ENCODE measurements at regions not wholly inside any gene's neighbourhood (a gene's known extent, or its start where the extent isn't known, plus 50 kb on each side); places are given as distances from the start of the nearest gene placed in this dataset.
"Not testable (repeated sequence)": the region's sequence is repeated elsewhere in the genome, so short reads cannot be mapped to it uniquely, and the experiment has no call there.

DNA sequence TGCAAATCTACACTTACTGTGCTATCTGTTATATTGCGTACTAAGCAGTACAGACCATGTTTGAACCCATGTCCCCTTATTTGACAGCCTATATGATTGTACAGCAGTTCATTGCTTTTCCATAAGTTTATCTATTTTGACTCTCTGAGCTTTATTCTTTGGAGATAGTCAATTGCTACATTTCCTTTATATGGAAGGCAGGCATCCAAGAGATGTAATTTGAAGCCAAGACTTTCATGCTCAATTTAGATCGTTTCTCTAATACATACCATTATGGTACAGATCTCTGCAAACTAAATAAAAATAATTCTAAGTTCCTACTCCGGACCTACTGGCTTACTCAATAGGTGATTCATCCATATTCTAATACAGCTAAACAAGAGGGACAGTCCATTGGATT, 424.8 kb downstream of the TMEM38B start:
- no peak for FAIRE-seq

DNA sequence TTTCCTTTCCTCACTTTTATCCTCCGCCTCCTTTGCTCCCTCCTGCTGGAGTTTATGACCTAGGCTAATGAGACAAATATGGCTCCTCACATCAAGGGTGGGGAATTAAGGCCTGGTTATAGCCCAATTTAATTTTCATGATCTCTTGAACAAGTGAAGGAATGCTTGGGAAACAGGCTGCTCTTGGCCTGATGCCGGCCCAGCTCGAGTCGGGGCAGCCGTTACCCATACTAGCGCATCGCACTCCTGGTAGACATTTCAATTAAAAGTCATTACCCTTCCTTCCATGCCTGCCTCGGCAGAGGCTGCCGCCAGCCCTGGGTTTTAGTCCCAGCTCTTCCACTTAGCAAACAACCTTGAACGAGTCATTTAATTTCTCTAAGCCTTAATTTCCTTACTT, 425.7 kb downstream of the TMEM38B start:
- FAIRE-seq, result no peak

- FAIRE-seq, result no peak
Measured at GRCh38 chr9:106127776-106128175, 433.4 kb downstream of the TMEM38B start.

GRCh38 chr9:106130374-106130773, 436.0 kb downstream of the TMEM38B start:
- no peak for FAIRE-seq

DNA sequence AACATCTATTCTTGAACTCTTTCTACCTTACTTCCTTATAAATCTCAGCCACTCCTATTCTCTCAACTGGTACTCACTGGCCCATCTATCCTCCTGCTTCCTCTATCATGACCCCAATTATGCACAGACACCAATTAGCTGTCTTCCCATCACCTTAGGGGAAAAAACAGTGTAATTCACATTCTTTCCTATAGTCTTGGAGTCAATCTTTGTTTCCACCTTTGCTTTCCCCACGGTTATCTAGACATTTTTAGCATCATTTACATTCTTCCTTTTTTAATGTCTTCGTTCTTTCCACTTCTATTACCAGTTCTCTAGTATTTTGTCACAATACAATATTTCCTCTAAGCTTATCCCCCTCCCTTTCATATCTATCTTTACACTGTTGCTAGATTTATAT, 449.4 kb downstream of the TMEM38B start:
- FAIRE-seq, result no peak

GRCh38 chr9:106146066-106146840, 451.9 kb downstream of the TMEM38B start:
- no peak for FAIRE-seq

GRCh38 chr9:106146886-106147285, 452.5 kb downstream of the TMEM38B start:
- FAIRE-seq, result no peak

DNA sequence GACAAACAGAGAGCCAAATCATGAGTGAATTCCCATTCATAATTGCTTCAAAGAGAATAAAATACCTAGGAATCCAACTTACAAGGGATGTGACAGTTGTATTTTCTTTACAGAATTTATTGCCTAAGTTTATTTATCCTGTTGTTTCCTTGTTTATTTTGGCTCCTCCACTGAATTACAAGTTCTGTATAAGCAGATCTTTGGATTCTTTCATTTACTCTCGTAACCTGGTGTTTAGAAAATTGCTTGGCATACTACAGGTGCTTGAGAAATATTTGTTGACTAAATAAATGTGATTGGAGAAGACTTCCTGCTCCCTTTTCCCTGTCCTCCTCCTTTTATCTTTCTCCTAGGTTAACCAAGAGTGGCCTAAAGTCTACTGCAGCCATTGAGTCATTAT, 455.6 kb downstream of the TMEM38B start:
- FAIRE-seq, result no peak

DNA sequence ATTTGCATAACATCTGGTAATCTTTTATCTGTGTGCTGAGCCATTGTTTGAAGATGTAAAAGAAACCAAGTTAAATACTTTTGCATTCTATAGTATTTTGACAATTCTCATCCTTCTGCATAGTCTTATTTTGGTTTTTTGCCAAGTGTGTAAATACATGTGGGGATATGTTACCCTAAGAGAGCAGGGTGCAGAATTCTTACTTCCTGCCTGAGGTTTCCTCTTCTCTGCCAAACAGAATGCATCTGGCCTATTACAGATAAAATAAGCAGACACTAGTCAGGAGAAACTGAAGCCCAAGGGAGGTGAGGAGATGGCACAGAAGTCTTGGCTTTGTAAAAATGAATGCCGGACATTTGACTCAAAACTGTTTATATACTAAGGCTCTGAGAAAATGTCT, 462.1 kb downstream of the TMEM38B start:
- FAIRE-seq, result no peak

DNA sequence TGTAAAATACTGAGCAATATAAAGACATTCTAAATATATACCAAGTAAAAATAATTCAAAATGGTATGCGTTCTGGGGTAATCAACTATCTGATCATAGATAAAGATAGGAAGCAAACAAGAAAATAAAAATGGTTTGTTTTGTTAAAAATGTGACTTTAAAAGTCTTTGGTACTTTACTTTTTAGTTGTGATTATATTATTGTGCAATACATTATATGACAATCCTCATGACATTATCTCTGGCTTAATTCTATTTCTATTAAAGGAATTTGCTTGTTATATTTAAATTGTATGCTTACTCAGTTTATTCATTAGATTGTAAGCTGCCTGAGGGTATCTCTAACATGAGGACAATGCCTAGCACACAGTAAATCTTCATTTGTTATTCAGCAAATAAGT, 477.9 kb downstream of the TMEM38B start:
- no peak for FAIRE-seq

- FAIRE-seq, result no peak
Measured at GRCh38 chr9:106174346-106174745, 480.0 kb downstream of the TMEM38B start.

- FAIRE-seq, result no peak
Measured at GRCh38 chr9:106177216-106177615, 482.9 kb downstream of the TMEM38B start.

GRCh38 chr9:106179191-106179590, 484.9 kb downstream of the TMEM38B start:
- FAIRE-seq, result no peak

DNA sequence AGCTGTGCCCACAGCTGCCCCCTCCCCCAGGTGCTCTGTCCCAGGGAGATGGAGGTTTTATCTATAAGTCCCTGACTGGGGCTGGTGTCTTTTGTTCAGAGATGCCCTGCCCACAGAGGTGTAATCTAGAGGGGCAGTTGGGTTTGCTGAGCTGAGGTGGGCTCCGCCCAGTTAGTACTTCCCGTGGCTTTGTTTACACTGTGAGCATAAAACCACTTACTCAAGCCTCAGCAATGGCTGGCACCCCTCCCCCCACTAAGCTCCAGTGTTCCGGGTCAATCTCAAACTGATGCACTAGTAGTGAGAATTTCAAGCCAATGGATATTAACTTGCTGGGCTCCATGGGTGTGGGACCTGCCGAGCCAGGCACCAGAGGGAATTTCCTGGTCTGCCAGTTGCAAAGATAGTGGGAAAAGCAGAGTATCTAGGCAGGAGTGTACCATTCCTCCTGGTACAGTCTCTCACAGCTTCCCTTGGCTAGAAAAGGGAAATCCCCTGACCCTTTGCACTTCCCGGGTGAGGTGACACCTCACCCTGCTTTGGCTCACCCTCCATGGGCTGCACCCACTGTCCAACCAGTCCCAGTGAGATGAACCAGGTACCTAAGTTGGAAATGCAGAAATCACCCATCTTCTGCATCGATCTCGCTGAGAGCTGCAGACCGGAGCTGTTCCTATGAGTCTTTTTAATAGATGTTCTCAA, 509.6 kb downstream of the TMEM38B start:
- FAIRE-seq, result not testable (repeated sequence)

GRCh38 chr9:106207298-106207697, 513.0 kb downstream of the TMEM38B start:
- no peak for FAIRE-seq

GRCh38 chr9:106218427-106218826, 524.1 kb downstream of the TMEM38B start:
- FAIRE-seq, result no peak

DNA sequence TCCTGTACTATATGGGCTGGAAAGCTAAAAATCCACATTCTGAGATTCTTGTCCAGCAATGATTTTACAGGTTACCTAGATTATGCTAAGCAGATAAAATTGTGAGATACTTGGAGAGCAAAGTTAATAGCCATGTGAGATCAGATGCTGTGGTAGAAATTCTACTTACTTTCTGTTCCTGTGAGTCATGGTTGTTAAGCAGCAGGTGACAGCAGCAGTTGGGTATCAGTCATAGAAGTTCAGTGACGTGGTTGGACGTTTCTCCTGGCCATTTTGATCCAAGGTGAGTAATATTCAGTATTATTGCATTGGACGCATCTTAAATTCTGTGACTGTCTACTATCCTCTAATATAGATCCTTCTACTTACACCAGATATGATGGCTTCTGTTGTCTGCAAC, 524.5 kb downstream of the TMEM38B start:
- FAIRE-seq, result no peak

DNA sequence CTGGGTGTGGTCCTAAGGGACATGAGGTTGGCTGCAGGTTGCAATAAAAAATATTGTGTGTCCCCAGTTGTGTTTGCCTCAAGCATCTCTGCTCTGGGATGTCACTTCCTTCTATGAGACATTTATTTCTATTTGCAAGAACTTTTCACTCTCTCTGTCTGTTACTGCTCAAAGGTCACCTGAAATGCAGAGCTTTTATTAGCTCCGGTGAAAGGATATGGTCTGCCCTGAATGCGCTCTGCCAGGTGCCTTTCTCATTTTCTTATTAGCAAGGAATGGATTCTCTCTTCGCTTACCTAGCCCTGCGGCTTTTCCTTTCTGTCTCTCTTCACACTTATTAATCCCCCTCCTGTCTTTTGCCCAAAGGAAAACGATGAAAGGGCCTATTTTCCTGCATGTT, 526.1 kb downstream of the TMEM38B start:
- FAIRE-seq, result no peak

DNA sequence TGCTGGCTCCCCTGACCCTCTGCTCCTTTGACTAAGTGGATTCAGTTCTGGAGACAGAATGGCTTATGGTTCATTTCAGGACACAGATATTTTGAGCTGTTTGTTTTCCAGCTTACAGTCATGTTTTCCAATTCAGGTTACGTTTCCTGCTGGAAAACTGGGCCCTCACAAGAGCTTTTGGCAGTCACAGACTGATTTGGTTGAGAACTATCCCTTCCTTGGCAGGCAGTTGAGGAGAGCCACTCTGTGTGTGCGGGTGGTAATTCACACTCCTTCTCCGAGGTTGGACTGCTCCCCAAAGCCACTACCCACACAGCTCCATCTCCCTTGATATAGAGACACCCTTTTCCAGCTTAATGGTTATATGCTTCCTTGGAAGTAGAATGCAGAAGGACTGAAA, 534.5 kb downstream of the TMEM38B start:
- no peak for FAIRE-seq

GRCh38 chr9:106233116-106233515, 538.8 kb downstream of the TMEM38B start:
- no peak for FAIRE-seq

DNA sequence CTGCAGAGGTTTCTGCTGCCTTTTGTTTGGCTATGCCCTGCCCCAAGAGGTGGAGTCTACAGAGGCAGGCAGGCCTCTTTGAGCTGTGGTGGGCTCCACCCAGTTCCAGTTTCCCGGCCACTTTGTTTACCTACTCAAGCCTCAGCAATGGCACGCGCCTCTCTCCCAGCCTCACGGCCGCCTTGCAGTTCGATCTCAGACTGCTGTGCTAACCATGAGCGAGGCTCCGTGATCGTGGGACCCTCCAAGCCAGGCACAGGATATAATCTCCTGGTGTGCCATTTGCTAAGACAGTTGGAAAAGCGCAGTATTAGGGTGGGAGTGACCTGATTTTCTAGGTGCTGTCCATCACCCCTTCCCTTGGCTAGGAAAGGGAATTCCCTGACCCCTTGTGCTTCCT, 566.6 kb downstream of the TMEM38B start:
- not testable (repeated sequence) for FAIRE-seq

DNA sequence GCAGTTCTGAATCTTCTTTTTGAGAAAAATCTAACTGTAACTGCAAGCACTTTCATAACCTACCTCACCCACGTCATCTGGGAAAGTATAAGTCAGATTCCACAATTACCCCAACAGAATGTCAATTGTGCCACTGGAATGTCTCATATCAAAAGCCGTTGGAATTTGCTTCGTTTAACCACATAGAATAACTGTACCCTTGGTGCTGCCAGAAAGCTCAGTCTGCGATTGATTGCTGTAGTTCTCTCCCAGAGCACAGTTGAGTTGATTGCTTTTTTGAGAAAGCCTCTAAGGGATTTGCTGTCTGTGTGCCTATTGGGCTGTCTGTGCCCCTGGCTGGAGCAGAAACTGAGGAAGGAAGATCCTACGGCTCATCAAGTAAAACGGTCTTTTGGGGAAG, 583.6 kb downstream of the TMEM38B start:
- no peak for FAIRE-seq

DNA sequence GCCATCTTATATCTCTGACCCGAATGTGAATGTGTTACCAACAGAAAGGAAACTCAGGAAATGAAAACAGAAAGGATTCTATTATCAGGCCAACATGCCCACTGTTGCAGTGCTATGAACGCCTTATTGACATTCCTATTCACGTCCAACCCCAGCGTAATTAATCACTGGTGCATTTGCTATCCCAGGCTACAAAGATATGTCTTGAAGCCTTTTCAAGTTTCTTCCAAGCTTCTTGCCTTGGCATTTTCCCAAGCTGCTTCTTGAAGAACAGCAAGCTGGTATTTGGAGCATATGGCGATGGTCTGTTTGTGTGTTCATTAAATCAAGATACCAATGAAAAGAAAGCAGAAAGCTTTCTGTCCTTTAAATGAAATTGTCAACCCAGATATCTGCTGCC, 579.2 kb upstream of the ZNF462 start:
- FAIRE-seq, result no peak

- no peak for FAIRE-seq
Measured at GRCh38 chr9:106284296-106284695, 578.7 kb upstream of the ZNF462 start.

DNA sequence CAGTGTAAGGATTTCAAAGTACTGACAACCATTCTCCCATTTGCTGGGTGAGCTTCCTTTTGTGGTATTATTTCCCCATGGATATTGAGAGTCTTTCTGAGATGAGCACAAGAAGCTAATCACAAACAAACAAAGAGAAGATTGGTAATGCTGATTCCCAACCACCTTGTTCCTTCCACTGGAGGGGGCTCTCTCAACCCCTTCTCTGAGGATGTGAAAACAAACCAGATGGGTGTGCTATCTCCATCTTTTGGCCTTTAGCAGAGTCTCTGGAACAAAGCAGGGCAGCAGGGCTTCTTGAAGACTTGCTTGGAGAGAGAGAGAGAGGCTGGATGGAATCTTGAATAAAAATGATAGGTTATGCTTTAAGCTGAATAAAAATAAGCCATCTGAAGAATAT, 576.7 kb upstream of the ZNF462 start:
- no peak for FAIRE-seq

Data from islet of Langerhans (tissue), 1 donor.